ENCODE measurements at regions not wholly inside any gene's neighbourhood (a gene's known extent, or its start where the extent isn't known, plus 50 kb on each side); places are given as distances from the start of the nearest gene placed in this dataset.

DNA sequence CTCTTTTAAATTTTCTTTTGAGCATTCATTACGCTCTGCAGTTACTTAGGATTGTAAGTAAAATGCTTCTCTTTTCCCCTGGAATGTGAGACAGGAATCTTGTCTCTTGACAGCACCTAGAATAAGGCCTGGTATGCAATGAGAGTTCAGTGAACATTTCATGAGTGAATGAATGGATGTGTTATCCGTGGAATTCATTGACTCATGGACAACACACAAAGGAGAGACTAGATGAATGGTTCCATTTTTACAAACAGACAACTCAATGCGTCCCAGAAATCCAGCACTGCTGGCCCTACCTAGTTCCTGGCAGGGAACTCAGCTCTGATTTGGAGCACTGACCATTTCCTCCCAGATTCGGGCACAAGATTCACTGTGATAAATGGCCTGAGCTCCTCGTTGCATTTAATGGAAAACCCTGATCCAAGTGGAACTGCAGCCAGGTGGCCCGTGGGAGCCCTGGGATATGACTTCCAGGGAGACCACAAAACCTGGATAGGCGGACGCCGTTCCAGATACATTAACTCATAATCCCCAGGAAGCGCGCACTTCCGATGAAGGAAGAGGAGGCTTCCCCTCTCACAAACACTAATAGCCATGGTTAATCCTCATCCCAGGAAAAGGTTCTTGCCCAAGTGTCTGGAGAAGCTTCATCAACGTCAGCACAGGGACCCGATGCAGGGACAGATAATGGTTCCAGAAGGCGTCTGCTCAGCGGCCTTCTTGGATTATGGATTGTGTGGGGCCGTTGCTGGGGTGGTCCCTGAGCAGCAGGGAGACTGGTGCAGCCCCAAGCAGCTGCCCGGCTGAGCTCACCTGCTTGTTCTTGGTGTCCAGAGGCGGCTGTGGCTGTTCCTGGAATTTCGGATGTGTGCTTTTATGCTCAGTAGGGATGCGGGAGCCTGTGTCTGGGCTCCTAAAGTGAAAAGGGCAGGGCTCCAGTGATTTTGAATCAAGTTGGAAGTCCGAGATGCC, 211.1 kb upstream of the TSHZ3 start:
- no peak for DNase-seq (ENCODE audit: low spot score)

DNA sequence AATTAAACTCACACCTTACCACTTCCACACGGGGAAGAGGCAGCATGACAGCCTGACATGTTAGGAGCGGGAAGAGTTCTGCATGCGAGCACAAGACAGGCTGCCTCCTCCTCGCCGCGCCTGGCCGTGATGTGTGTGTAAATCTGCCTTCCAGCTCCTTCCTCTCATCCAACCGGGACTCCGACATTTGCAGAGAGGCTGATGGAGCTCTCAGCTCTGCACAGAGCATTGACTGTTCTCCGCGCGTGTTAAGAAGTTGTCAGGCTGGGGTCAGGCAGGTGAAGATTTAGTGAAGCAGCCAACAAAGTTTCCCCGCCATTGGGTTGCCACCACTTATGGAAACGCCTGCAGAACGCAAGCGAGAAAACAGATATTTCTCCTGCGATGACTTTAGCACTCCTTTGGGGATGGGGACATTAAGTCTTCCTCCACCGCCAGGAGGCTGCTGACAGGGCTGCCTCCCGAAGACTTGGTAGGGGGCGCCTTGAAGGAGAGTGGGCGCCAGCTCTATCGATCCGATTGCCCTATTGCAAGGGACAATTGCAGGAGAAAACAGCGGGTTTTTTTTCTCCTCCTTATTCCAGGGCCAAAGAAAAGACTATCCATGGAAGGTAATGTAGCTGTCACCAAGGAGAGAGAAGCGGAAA, 213.9 kb upstream of the TSHZ3 start:
- no peak for DNase-seq (ENCODE audit: low spot score)

GRCh38 chr19:31567776-31568175, 218.5 kb upstream of the TSHZ3 start:
- no peak for DNase-seq (ENCODE audit: low spot score)

- DNase-seq (ENCODE audit: low spot score), result no peak
Measured at GRCh38 chr19:31568724-31569123, 219.5 kb upstream of the TSHZ3 start.

DNA sequence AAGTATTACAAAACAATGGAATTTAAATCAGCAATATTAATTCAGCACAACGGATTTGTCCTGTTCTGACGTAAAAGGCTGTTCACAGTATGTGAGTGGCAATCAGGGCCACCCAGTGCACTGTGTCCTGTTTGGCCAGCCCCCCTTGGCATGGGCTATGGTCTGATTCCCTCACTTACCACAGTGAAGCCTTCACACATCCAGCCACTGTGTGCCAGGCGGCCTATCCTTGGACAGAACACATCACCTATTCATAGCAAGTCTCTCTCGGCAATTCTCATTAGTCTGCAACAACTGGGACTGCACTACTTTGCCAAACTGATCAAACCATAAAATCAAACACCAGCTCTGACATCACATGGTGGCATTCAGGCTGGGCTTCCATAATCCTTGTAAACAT, 221.5 kb upstream of the TSHZ3 start:
- DNase-seq (ENCODE audit: low spot score), result no peak

- no peak for DNase-seq (ENCODE audit: low spot score)
Measured at GRCh38 chr19:31572102-31572975, 223.1 kb upstream of the TSHZ3 start.

DNA sequence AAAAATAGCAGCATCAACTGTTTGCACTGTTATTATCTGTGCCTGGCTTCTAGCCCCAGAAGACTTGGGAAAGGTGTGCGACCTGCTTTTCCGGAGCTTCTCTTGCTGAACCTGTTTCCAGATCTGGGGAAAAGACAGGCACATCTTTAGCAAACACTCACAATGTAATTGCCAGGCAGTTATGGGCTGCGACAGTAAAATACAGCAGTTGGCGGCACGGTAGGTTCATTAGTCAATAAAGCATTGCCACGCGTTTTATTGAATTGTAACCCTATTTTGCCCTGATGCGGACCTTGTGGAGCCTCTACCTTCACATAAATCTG, 223.7 kb upstream of the TSHZ3 start:
- no peak for DNase-seq (ENCODE audit: low spot score)

DNA sequence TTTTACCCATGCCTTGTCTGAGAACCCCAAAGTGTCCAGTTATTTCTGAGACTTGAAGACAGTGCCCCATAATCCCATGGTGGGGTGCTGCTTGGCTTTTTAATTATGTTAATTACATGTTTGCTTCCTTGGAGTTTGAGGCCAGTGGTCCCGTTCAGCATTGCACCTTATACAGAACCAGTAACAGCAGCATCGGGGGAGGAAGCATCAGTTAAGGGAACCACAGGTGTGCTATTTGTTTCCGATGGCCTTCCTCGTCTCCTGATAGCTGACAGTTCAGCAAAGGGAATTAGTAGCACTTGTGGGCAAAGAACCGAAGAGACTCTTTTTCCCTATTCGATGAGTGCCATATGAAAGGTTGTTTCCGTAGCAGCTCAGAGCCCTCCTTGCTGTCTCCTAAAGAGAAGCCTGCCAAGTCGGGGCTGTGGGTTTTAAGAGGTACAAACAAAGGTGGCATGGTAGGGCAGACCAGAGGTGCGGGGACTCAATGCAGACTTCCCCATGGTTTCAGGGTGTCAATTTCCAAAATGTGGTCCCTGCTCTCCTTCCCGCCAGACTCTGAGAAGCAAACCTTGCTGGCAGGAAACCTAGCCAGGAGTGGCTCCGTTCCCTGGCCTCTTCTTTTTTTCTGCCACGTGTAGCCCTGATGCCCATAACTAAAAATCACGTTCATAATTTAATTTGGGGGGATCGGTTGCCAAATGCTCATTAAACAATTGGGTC, 225.2 kb upstream of the TSHZ3 start:
- no peak for DNase-seq (ENCODE audit: low spot score)

GRCh38 chr19:31575846-31576335, 226.7 kb upstream of the TSHZ3 start:
- no peak for DNase-seq (ENCODE audit: low spot score)

DNA sequence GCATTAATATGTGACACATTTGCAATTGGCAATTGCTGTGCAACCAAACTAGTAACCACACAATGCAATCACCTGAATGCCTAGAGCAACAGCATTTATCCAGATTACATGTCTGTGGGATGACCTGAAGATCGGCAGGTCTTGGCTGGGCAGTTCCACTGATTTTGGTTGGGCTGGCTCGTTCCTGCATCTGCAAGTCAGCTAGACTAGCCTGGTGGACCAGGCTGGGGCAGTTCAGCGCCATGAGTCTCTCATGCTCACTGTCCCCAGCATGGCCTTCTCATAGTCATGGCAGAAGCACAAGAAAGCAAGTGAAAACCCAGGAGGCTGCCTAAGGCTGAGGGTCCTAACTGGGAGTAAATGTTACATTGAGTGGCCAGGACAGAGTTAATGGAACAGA, 229.1 kb upstream of the TSHZ3 start:
- no peak for DNase-seq (ENCODE audit: low spot score)

DNA sequence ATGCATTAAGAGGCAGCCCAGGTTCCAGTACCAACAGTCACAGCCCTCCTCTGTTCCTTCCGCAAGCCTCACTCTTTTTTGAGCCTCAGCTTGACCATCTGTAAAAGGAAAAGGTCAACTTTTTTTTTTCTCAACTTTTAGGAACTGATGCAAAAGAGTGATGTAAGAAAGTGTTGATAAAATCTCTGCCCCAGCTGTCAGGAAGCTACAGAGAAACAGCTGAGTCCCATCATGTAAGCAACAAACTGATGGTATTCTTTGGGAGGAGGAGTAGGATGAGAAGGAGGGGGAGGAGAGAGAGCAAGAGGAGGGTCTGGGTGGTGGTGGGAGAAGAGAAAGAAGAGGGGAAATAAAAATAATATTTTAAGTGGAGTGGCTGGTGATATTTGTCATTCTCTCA, 233.9 kb upstream of the TSHZ3 start:
- DNase-seq (ENCODE audit: low spot score), result no peak

DNA sequence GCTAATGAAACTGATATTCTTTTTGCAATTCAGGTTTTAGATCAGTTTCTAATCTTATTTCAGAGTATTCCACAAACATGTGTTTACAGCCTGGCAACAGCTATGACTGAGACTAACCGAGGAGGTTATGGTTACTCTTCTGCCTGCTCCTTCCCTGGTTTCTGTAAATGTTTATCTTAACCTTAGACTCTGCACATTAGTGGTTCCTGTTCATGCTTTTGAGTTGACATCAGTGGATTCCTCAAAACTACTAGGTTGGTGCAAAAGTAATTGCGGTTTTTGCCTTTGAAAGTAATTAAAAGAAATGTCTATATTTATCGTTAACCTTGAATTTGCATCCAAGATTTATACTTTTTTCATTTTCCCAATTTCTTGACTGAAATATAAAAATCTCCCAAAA, 237.0 kb upstream of the TSHZ3 start:
- no peak for DNase-seq (ENCODE audit: low spot score)

DNA sequence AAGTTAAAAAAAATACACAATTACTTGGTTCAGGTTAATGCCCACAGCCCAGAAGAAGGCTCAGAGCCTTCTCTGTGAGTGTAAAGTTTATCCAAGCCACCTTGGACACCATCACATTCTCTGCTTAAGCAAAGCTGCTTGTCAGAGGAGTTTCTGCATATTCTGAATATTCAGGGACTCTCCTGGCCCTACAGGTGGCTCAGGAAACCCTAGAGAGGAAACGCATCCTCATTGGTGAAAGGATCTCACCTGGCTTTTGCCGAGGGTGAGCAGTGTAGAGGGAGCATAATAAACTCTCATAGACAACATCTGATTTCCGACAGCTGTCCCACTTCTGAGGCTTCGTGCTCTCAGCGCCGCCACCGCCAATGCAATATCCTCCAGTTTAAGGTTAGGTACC, 239.9 kb upstream of the TSHZ3 start:
- no peak for DNase-seq (ENCODE audit: low spot score)

- peak; percentile 35 for DNase-seq (ENCODE audit: low spot score)
Measured at GRCh38 chr19:31591258-31591657, 242.0 kb upstream of the TSHZ3 start.

GRCh38 chr19:31592456-31592855, 243.2 kb upstream of the TSHZ3 start:
- no peak for DNase-seq (ENCODE audit: low spot score)

DNA sequence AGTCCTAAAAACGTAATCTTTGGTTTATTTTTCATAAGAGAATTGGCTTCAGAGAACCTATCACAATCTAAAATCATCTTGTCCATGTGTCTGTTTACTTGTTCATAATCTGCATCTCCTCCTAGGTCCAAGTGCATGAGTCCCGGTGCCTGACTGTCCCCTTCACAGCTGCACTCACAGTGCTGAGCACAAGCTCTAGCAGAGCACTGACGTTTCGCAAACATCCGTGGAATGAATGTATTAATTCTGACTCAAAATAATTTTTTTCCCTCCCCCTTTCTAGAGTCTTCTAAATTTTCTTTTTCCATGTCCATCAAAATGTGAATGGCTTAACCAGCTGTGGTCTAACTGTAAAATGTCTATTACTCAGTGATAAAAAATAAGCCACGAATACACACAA, 245.5 kb upstream of the TSHZ3 start:
- no peak for DNase-seq (ENCODE audit: low spot score)

GRCh38 chr19:31595521-31595920, 246.3 kb upstream of the TSHZ3 start:
- DNase-seq (ENCODE audit: low spot score), result no peak

DNA sequence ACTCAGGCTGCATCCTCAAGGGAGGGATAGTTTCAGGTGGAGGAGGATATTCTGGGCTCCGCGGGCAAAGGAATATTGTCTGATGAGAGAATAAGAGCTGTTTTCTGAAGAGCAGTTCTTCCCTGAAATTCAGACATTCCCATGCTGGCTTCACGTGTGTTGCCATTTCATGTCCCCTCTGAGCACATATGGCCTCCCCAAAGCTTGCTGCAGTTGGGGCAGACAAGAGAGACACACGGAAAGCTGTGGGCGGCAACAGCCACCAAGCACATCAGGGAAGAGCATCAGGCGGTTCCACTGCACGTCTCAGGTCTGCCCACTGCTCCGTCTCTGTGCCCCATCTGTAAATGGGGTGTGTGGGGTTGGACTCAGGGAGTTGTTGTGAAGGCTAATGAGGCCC, 247.5 kb upstream of the TSHZ3 start:
- DNase-seq (ENCODE audit: low spot score), result no peak

- DNase-seq (ENCODE audit: low spot score), result no peak
Measured at GRCh38 chr19:31597616-31598015, 248.4 kb upstream of the TSHZ3 start.

DNA sequence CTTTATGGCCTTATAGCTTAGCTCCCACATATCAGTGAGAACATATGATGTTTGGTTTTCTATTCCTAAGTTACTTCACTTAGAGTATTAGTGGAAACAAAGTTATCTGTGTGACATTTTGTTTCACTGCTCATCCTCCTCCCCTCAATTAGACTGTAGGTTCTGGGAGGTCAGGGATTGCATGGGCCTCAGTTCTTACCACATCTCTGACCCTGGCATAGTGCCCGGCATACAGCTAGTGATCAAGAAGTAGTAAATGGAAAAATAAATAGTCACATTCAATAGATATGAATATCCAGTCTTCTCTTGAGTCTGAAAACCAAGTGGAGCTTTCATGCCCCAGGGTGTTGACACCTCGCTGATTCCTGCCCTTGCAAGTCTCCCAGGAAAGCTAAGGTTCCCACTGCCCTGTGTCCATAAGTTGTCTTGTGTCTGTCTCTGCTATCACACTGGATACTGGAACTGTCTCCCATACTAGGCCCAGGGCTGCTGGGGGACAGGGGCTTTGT, 249.5 kb upstream of the TSHZ3 start:
- no peak for DNase-seq (ENCODE audit: low spot score)

DNA sequence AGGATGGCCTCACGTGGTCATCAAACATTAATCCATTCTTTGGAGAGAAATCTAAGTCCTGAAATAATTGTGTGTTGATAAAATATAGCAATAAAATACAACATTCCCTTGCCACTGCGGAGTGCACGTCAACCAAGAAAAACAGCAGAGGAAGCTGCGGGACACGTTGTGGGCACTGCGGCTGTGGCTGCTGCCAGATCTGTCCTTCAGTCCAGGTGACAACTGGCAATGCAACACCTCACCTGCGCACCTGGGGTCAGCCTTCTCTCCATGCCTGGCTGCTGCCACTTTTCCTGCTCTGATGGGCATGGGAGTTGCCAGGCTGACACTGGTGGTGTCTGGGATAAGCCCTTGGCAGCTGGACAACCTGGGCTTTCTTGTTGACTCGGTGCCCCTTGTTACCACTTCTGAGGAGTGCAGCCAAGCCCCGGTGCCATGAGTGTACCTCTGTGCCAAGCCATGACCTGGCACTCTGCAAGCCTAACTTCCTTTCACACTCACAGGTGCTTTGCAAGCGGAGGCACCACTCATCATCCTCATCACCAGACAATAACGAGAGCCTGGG, 251.6 kb upstream of the TSHZ3 start:
- no peak for DNase-seq (ENCODE audit: low spot score)
